ENCODE measurements at regions not wholly inside any gene's neighbourhood (a gene's known extent, or its start where the extent isn't known, plus 50 kb on each side); places are given as distances from the start of the nearest gene placed in this dataset.

DNA sequence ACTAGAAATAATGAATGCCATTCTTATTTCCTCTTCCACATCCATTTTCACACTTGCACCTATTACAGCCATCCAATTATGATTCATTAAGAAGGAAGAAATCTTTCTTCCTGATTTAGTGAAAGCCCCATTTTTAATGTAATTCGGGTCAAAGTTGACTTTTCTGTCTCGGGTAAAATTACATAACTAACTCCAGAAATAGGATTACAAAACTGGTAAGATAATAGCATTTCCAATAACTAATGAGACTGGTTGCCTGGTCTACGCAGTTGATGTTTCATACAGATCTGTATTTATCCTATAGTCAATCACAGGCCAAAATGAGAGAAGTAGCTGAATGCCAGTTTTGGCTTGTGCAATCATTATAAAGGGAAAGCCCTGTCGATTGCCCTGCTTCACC is 651.5 kb upstream of the NRP1 start:
- Histone ChIP-seq H2AFZ (ENCODE audit: low read length) (no peak overlapping the region), H3K79me2 (ENCODE audit: control insufficient read depth, insufficient read depth, low read length) (no peaks in the 10 kb centered on the region), H4K20me1 (ENCODE audit: control insufficient read depth, extremely low read depth, insufficient read depth, low read length) (no peaks in the 10 kb centered on the region), H3K27me3 (ENCODE audit: control insufficient read depth, insufficient read depth, low read length) (no peaks in the 10 kb centered on the region), H3K36me3 (ENCODE audit: control insufficient read depth, insufficient read depth, low read length) (no peaks in the 10 kb centered on the region), H3K27ac (ENCODE audit: insufficient read depth, low read length) (no peak overlapping the region), H3K4me1 (ENCODE audit: control insufficient read depth, extremely low read depth, insufficient read depth, low read length) (no peaks in the 10 kb centered on the region), H3K9me3 (ENCODE audit: control insufficient read depth, insufficient read depth, low read depth, low read length) (no peaks in the 10 kb centered on the region), H3K4me2 (ENCODE audit: extremely low read depth, insufficient read depth, low read length) (no peak overlapping the region), H3K9ac (ENCODE audit: insufficient read depth, low read length) (no peak overlapping the region), H3K4me3 (replicated peaks in 1 of 4; ENCODE audit: control extremely low read depth in 1 of 4, insufficient read depth in 1 of 4, low read depth in 3 of 4, low read length in 4 of 4) (no peak overlapping the region)
- TF ChIP-seq EZH2 (IDR thresholded peaks at IDR 0.05; ENCODE audit: low read length, missing control alignments) (no peak), CTCF (conservative IDR thresholded peaks at IDR 0.05 in 1 of 2, IDR thresholded peaks at IDR 0.05 in 1 of 2; ENCODE audit: low read depth in 1 of 2, low read length in 2 of 2) (no peak)
- DNase-seq (ENCODE audit: low read depth in 2 of 2): no peak

DNA sequence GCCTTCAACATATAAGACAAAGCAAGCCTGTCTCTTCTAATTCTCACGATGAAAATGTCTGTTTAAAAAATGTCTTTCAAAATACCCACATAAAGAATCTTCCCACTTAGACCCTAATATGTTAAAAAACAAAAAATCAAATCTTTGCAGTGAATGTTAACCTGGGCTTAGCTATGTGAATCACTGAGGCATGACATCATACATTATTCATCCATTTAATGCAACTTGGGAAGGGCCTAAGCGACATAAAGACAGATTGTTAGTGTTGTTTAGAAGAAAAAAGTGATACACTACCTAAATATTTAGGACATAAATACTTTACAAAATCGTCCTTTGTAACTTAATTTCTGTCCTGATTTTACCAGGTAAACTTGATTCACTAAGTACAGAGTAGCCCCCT is 648.5 kb upstream of the NRP1 start:
- H3K36me3 ChIP-seq (ENCODE audit: control insufficient read depth, insufficient read depth, low read length): no peaks in the 10 kb centered on the region
- H3K27me3 ChIP-seq (ENCODE audit: control insufficient read depth, insufficient read depth, low read length): peaks cover 3% of the 10 kb centered on the region
- H3K9me3 ChIP-seq (ENCODE audit: control insufficient read depth, insufficient read depth, low read depth, low read length): no peaks in the 10 kb centered on the region
- peak; percentile 7 to 47 for DNase-seq (ENCODE audit: low read depth in 2 of 2)
- H3K9ac ChIP-seq (ENCODE audit: insufficient read depth, low read length): no peak overlapping the region
- no peaks in the 10 kb centered on the region for H3K79me2 ChIP-seq (ENCODE audit: control insufficient read depth, insufficient read depth, low read length)
- no peak overlapping the region for H3K4me2 ChIP-seq (ENCODE audit: extremely low read depth, insufficient read depth, low read length)
- no peaks in the 10 kb centered on the region for H3K4me1 ChIP-seq (ENCODE audit: control insufficient read depth, extremely low read depth, insufficient read depth, low read length)
- H2AFZ ChIP-seq (ENCODE audit: low read length): no peak overlapping the region
- H3K27ac ChIP-seq (ENCODE audit: insufficient read depth, low read length): no peak overlapping the region
- H3K4me3 ChIP-seq (replicated peaks in 1 of 4; ENCODE audit: control extremely low read depth in 1 of 4, insufficient read depth in 1 of 4, low read depth in 3 of 4, low read length in 4 of 4): no peak overlapping the region
- TF ChIP-seq CTCF (conservative IDR thresholded peaks at IDR 0.05 in 1 of 2, IDR thresholded peaks at IDR 0.05 in 1 of 2; ENCODE audit: low read depth in 1 of 2, low read length in 2 of 2) (no peak), EZH2 (IDR thresholded peaks at IDR 0.05; ENCODE audit: low read length, missing control alignments) (no peak)
- H4K20me1 ChIP-seq (ENCODE audit: control insufficient read depth, extremely low read depth, insufficient read depth, low read length): no peaks in the 10 kb centered on the region

DNA sequence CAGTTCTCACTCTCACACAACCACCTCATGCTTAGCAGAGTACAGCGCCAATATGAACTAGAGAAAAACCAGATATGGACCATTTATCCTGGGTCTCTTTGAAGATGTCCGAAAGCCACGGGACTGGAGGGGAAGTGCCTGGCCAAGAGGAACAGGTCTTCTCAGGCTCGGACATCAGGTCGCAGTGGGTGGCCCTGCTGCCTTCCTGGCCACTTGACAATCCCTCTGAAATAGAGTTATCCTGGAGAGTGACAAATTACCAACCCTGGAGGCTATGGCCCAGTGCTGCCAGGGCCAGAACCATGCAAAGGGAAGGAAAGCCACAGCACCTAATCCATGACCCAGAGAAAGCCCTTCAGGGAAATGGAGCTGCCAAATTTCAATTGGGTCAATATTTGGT is 646.8 kb upstream of the NRP1 start:
- no peaks in the 10 kb centered on the region for H3K9me3 ChIP-seq (ENCODE audit: control insufficient read depth, insufficient read depth, low read depth, low read length)
- TF ChIP-seq EZH2 (IDR thresholded peaks at IDR 0.05; ENCODE audit: low read length, missing control alignments): no peak
- no peak for TF ChIP-seq CTCF (conservative IDR thresholded peaks at IDR 0.05 in 1 of 2, IDR thresholded peaks at IDR 0.05 in 1 of 2; ENCODE audit: low read depth in 1 of 2, low read length in 2 of 2)
- DNase-seq (ENCODE audit: low read depth in 2 of 2): no peak
- H3K4me2 ChIP-seq (ENCODE audit: extremely low read depth, insufficient read depth, low read length): no peak overlapping the region
- no peaks in the 10 kb centered on the region for H4K20me1 ChIP-seq (ENCODE audit: control insufficient read depth, extremely low read depth, insufficient read depth, low read length)
- peaks cover 3% of the 10 kb centered on the region for H3K27me3 ChIP-seq (ENCODE audit: control insufficient read depth, insufficient read depth, low read length)
- H2AFZ ChIP-seq (ENCODE audit: low read length): no peak overlapping the region
- H3K4me1 ChIP-seq (ENCODE audit: control insufficient read depth, extremely low read depth, insufficient read depth, low read length): no peaks in the 10 kb centered on the region
- H3K79me2 ChIP-seq (ENCODE audit: control insufficient read depth, insufficient read depth, low read length): no peaks in the 10 kb centered on the region
- no peak overlapping the region for H3K27ac ChIP-seq (ENCODE audit: insufficient read depth, low read length)
- H3K36me3 ChIP-seq (ENCODE audit: control insufficient read depth, insufficient read depth, low read length): no peaks in the 10 kb centered on the region
- H3K9ac ChIP-seq (ENCODE audit: insufficient read depth, low read length): no peak overlapping the region
- H3K4me3 ChIP-seq (replicated peaks in 1 of 4; ENCODE audit: control extremely low read depth in 1 of 4, insufficient read depth in 1 of 4, low read depth in 3 of 4, low read length in 4 of 4): no peak overlapping the region
